OCI-LY3 (cell line): ENCODE measurements at regions not wholly inside any gene's neighbourhood (a gene's known extent, or its start where the extent isn't known, plus 50 kb on each side); places are given as distances from the start of the nearest gene placed in this dataset.

Experiments used
- H2AFZ ChIP-seq: fragments of 200-600, 300-600 bp; shearing (Covaris generic); 2 replicates; pipeline ENCODE4 v1.6.0; 2014; ENCODE audit warnings: antibody characterized with exemption, low read depth, low read length
- H3K27ac ChIP-seq: fragments of 200-600, 300-600 bp; sonication (generic); 2 replicates; pipeline ENCODE4 v1.5.1; 2014; ENCODE audit warnings: mild to moderate bottlenecking, low read length, moderate library complexity, mixed read lengths
- H3K27me3 ChIP-seq: fragments of 200-600, 300-600 bp; sonication (generic); 2 replicates; pipeline ENCODE4 v1.6.1; 2014; ENCODE audit warnings: low read depth, low read length, mixed read lengths
- H3K36me3 ChIP-seq: fragments of 200-600, 300-600 bp; sonication (generic); replicated peaks from 2 replicates; pipeline ENCODE3; 2014; ENCODE audit warnings: low read depth, low read length, mixed read lengths
- H3K4me1 ChIP-seq: fragments of 300-600, 200-600 bp; sonication (generic); 2 replicates; pipeline ENCODE4 v1.6.1; 2014; ENCODE audit warnings: low read length, mixed read lengths
- H3K4me2 ChIP-seq: fragments of 200-600, 300-600 bp; sonication (generic); 2 replicates; pipeline ENCODE4 v1.6.1; 2014; ENCODE audit warnings: low read length, mixed read lengths
- H3K4me3 ChIP-seq: fragments of 300-600, 200-600 bp; sonication (generic); 2 replicates; pipeline ENCODE4 v1.5.1; 2014; ENCODE audit warnings: antibody characterized with exemption, mild to moderate bottlenecking, low read length, moderate library complexity
- H3K79me2 ChIP-seq: fragments of 300-600, 200-600 bp; shearing (Covaris generic); 2 replicates; pipeline ENCODE4 v1.6.1; 2014; ENCODE audit warnings: mild to moderate bottlenecking, low read length, mixed read lengths
- H3K9ac ChIP-seq: fragments of 300-600, 200-600 bp; shearing (Covaris generic); 2 replicates; pipeline ENCODE4 v1.6.0; 2014; ENCODE audit warnings: mild to moderate bottlenecking, low read length, moderate library complexity
- H3K9me3 ChIP-seq: fragments of 200-600, 300-600 bp; shearing (Covaris generic); 2 replicates; pipeline ENCODE4 v1.6.1; 2014; ENCODE audit warnings: low read length, mixed read lengths; ENCODE audit not compliant: insufficient read depth
- H4K20me1 ChIP-seq: fragments of 200-600, 300-600 bp; sonication (generic); 2 replicates; pipeline ENCODE4 v1.6.1; 2016; ENCODE audit warnings: low read length, mixed read lengths; ENCODE audit not compliant: insufficient read depth
- CTCF ChIP-seq: fragments of 200-600, 300-600 bp; sonication (generic); IDR thresholded peaks from 2 replicates; pipeline ENCODE4 v1.5.1; 2014; ENCODE audit warnings: antibody characterized with exemption, low read length, low read depth
- EZH2phosphoT487 ChIP-seq: fragments of 200-600 bp; shearing (Covaris generic); IDR thresholded peaks from 2 replicates; pipeline ENCODE4 v1.6.1; 2018; ENCODE audit warnings: antibody characterized with exemption, mixed run types, low read depth

GRCh38 chr15:70178335-70179084 is 80.8 kb upstream of the TLE3 start:
- Histone ChIP-seq H3K4me1 (peaks cover 15% of the 10 kb centered on the region), H3K4me2 (no peak overlapping the region), H3K27me3 (peaks cover 14% of the 10 kb centered on the region; the same call in 1 of the 2 replicates), H3K9me3 (no peaks in the 10 kb centered on the region), H3K27ac (no peak overlapping the region), H3K4me3 (no peak overlapping the region), H4K20me1 (no peaks in the 10 kb centered on the region), H3K36me3 (no peaks in the 10 kb centered on the region), H3K79me2 (no peaks in the 10 kb centered on the region), H3K9ac (no peak overlapping the region), H2AFZ (no peak overlapping the region)
- TF ChIP-seq CTCF (no peak), EZH2phosphoT487 (no peak)

- Histone ChIP-seq H3K4me2 (no peak overlapping the region; the same call in 1 of the 2 replicates), H3K27ac (no peak overlapping the region), H3K9ac (no peak overlapping the region), H3K9me3 (no peaks in the 10 kb centered on the region), H3K4me1 (peaks cover 18% of the 10 kb centered on the region), H2AFZ (no peak overlapping the region), H3K27me3 (no peaks in the 10 kb centered on the region), H3K4me3 (no peak overlapping the region), H3K79me2 (no peaks in the 10 kb centered on the region), H4K20me1 (no peaks in the 10 kb centered on the region), H3K36me3 (no peaks in the 10 kb centered on the region)
- TF ChIP-seq CTCF = no peak
- no peak for TF ChIP-seq EZH2phosphoT487
Observed at GRCh38 chr15:70172566-70173225, 75.0 kb upstream of the TLE3 start.

GRCh38 chr15:70172124-70172523 is 74.4 kb upstream of the TLE3 start:
- no peaks in the 10 kb centered on the region for H3K79me2 ChIP-seq
- TF ChIP-seq CTCF (no peak), EZH2phosphoT487 (no peak)
- H3K36me3 ChIP-seq = no peaks in the 10 kb centered on the region
- no peak overlapping the region for H3K27ac ChIP-seq
- H2AFZ ChIP-seq = no peak overlapping the region
- peaks cover 18% of the 10 kb centered on the region for H3K4me1 ChIP-seq
- no peaks in the 10 kb centered on the region for H3K9me3 ChIP-seq
- no peaks in the 10 kb centered on the region for H3K27me3 ChIP-seq
- H3K4me3 ChIP-seq = no peak overlapping the region
- H3K9ac ChIP-seq = no peak overlapping the region
- H3K4me2 ChIP-seq = no peak overlapping the region
- no peaks in the 10 kb centered on the region for H4K20me1 ChIP-seq

GRCh38 chr15:70171256-70171886 is 73.7 kb upstream of the TLE3 start:
- Histone ChIP-seq H3K27me3 (no peaks in the 10 kb centered on the region), H3K4me3 (no peak overlapping the region), H3K79me2 (no peaks in the 10 kb centered on the region), H4K20me1 (no peaks in the 10 kb centered on the region), H3K9ac (no peak overlapping the region), H2AFZ (no peak overlapping the region), H3K27ac (no peak overlapping the region), H3K36me3 (no peaks in the 10 kb centered on the region), H3K4me2 (no peak overlapping the region), H3K9me3 (no peaks in the 10 kb centered on the region), H3K4me1 (peaks cover 18% of the 10 kb centered on the region)
- TF ChIP-seq EZH2phosphoT487 (no peak), CTCF (no peak)
